ENCODE measurements at regions not wholly inside any gene's neighbourhood (a gene's known extent, or its start where the extent isn't known, plus 50 kb on each side); places are given as distances from the start of the nearest gene placed in this dataset.
"Not testable (repeated sequence)": the region's sequence is repeated elsewhere in the genome, so short reads cannot be mapped to it uniquely, and the experiment has no call there.

GRCh38 chr16:35147556-35148504 is 1688.4 kb downstream of the TP53TG3F start:
- no peak for DNase-seq (ENCODE audit: low read depth, low spot score)
- TF ChIP-seq, protein P1, sequence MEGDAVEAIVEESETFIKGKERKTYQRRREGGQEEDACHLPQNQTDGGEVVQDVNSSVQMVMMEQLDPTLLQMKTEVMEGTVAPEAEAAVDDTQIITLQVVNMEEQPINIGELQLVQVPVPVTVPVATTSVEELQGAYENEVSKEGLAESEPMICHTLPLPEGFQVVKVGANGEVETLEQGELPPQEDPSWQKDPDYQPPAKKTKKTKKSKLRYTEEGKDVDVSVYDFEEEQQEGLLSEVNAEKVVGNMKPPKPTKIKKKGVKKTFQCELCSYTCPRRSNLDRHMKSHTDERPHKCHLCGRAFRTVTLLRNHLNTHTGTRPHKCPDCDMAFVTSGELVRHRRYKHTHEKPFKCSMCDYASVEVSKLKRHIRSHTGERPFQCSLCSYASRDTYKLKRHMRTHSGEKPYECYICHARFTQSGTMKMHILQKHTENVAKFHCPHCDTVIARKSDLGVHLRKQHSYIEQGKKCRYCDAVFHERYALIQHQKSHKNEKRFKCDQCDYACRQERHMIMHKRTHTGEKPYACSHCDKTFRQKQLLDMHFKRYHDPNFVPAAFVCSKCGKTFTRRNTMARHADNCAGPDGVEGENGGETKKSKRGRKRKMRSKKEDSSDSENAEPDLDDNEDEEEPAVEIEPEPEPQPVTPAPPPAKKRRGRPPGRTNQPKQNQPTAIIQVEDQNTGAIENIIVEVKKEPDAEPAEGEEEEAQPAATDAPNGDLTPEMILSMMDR (IDR thresholded peaks at IDR 0.05; ENCODE audit: insufficient read depth, low read length, missing control alignments), result no peak
- no peak overlapping the region for H3K4me3 ChIP-seq (ENCODE audit: low read depth, low read length)
- ChIA-PET POLR2A (no interaction called here), CTCF (no interaction called here)

DNA sequence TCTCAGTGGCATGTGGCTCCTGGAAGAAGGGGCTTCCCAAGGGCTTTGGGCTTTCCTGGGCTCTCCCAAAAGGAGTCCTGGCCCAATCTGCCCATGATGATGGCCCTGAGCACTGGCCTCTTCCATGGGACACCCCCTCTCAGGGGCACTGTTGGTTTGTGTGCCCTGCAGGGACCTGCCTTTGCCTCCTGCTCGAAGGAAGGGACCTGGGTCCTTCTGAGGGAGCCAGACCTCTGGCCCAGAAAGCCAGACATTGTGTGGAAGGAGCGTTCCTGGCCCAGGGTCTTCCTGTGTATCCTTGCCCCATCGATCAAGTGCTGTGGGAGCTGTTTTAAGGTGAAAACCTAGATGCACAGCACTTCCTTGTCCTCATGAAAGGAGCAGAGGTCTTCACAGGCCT is 1689.3 kb downstream of the TP53TG3F start:
- TF ChIP-seq, protein P1 (IDR thresholded peaks at IDR 0.05; ENCODE audit: insufficient read depth, low read length, missing control alignments), result no peak
- no peak for DNase-seq (ENCODE audit: low read depth, low spot score)
- H3K4me3 ChIP-seq (ENCODE audit: low read depth, low read length), result no peak overlapping the region
- ChIA-PET POLR2A (no interaction called here), CTCF (no interaction called here)

DNA sequence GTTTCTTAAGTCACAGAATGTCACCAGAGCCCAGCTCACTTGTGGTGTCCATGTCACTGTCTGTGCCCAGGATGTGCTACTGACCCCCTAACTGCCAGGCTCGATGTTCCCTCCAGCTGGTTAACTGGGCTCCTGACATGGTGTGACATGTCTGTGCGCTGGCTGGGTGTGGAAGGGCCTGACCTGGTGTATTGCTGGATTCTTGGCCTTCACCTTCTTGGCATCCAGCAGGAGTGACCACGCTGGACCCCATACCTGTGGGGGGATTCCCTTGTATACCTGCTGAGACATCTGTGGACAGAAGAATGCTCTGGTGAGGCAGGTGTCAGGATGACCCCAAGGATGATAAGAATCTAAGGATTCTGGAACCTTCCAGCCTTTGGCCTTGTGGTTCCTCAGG is 1690.1 kb downstream of the TP53TG3F start:
- TF ChIP-seq, protein P1 (IDR thresholded peaks at IDR 0.05; ENCODE audit: insufficient read depth, low read length, missing control alignments), result no peak
- ChIA-PET CTCF (no interaction called here), POLR2A (no interaction called here)
- no peak for DNase-seq (ENCODE audit: low read depth, low spot score)
- H3K4me3 ChIP-seq (ENCODE audit: low read depth, low read length), result no peak overlapping the region

DNA sequence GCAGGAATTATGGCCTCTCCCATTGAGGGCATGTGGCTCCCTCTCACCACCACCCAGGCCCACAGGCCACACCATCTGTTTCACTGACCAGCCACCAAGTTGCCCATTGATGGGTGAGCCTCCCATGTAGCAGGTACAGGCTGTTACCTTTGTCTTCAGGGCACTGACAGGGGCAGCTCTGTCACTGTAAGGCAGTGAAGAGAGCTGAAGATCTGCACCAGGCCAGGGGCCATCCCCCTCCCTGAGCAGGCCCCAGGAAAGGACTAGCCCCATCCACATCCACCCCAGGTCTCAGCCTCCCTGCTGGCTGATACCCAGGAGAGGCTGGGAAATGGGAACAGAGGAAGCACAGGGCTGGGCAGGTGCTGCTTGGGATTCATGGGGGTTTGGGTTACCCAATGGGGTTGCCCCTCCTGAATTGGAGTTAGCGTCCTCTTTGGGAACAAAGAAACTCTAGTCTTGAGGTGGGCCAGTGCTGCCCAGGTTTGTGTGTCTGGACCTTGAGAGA is 1691.4 kb downstream of the TP53TG3F start:
- DNase-seq (ENCODE audit: low read depth, low spot score), result no peak
- ChIA-PET CTCF (no interaction called here), POLR2A (no interaction called here)
- TF ChIP-seq, protein P1 (IDR thresholded peaks at IDR 0.05; ENCODE audit: insufficient read depth, low read length, missing control alignments), result no peak
- H3K4me3 ChIP-seq (ENCODE audit: low read depth, low read length), result no peak overlapping the region

- CTCF ChIA-PET, result no interaction called here
These were observed 1692.7 kb downstream of the TP53TG3F start for GRCh38 chr16:35152067-35152627.

GRCh38 chr16:35154627-35155026 is 1695.2 kb downstream of the TP53TG3F start:
- ChIA-PET POLR2A (no interaction called here), CTCF (no interaction called here)
- TF ChIP-seq, protein P1 (IDR thresholded peaks at IDR 0.05; ENCODE audit: insufficient read depth, low read length, missing control alignments), result no peak
- DNase-seq (ENCODE audit: low read depth, low spot score), result no peak
- H3K4me3 ChIP-seq (ENCODE audit: low read depth, low read length), result no peak overlapping the region

More at GRCh38 chr16:35152067-35152627, 1692.7 kb downstream of the TP53TG3F start:
- no peak for DNase-seq (ENCODE audit: low read depth, low spot score)
- POLR2A ChIA-PET, result no interaction called here
- no peak overlapping the region for H3K4me3 ChIP-seq (ENCODE audit: low read depth, low read length)
- TF ChIP-seq, protein P1 (IDR thresholded peaks at IDR 0.05; ENCODE audit: insufficient read depth, low read length, missing control alignments), result no peak

DNA sequence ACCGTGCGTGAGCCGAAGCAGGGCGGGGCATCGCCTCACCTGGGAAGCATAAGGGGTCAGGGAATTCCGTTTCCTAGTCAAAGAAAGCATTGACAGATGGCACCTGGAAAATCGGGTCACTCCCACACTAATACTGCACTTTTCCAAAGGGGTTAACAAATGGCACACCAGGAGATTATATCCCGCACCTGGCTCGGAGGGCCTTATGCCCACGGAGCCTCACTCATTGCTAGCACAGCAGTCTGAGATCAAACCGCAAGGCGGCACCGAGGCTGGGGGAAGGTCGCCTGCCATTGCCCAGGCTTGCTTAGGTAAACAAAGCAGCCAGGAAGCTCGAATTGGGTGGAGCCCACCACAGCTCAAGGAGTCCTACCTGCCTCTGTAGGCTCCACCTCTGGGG is 1698.1 kb downstream of the TP53TG3F start:
- H3K4me3 ChIP-seq (ENCODE audit: low read depth, low read length); CTCF ChIA-PET; POLR2A ChIA-PET; DNase-seq (ENCODE audit: low read depth, low spot score): not testable (repeated sequence)

GRCh38 chr16:35169324-35169723 is 1709.9 kb downstream of the TP53TG3F start:
- POLR2A ChIA-PET; H3K4me3 ChIP-seq (ENCODE audit: low read depth, low read length); DNase-seq (ENCODE audit: low read depth, low spot score); CTCF ChIA-PET: not testable (repeated sequence)

- H3K4me3 ChIP-seq (ENCODE audit: low read depth, low read length); CTCF ChIA-PET; DNase-seq (ENCODE audit: low read depth, low spot score); POLR2A ChIA-PET: not testable (repeated sequence)
These were observed 1710.6 kb downstream of the TP53TG3F start for GRCh38 chr16:35170061-35170460.

Measured in AG04449 (cell line).